GM10248 (cell line): ENCODE measurements at regions not wholly inside any gene's neighbourhood (a gene's known extent, or its start where the extent isn't known, plus 50 kb on each side); places are given as distances from the start of the nearest gene placed in this dataset.

Experiments used
- CTCF ChIA-PET: fragments of 300-600 bp; sonication (Branson Sonifier 250); formaldehyde crosslinking; extraction: SDS; loops from one replicate; lab custom pipeline; 2021; ENCODE audit warnings: antibody characterized with exemption; lab: Yijun Ruan, JAX
- POLR2A ChIA-PET: fragments of 350-650 bp; sonication (Branson Sonifier 250); formaldehyde crosslinking; extraction: SDS; loops from one replicate; lab custom pipeline; 2020; ENCODE audit warnings: antibody characterized with exemption; lab: Yijun Ruan, JAX
- DNase-seq: peaks from one replicate; pipeline ENCODE4 v3.0.0; 2012; ENCODE audit errors: extremely low spot score
- TF ChIP-seq, protein P1 (sequence below): IDR thresholded peaks from 2 replicates; pipeline ENCODE4 v1.5.1; 2012; ENCODE audit warnings: mild to moderate bottlenecking, low read depth; ENCODE audit errors: extremely low read depth, missing control alignments, control extremely low read depth

- DNase-seq, result no peak
- ChIA-PET POLR2A (no interaction called here), CTCF (interaction anchor here (2.4 kb wide), 1 partner anchor 16 kb away, joined by 6 read pairs; no protein-coding TSS in a partner anchor)
- TF ChIP-seq, protein P1, sequence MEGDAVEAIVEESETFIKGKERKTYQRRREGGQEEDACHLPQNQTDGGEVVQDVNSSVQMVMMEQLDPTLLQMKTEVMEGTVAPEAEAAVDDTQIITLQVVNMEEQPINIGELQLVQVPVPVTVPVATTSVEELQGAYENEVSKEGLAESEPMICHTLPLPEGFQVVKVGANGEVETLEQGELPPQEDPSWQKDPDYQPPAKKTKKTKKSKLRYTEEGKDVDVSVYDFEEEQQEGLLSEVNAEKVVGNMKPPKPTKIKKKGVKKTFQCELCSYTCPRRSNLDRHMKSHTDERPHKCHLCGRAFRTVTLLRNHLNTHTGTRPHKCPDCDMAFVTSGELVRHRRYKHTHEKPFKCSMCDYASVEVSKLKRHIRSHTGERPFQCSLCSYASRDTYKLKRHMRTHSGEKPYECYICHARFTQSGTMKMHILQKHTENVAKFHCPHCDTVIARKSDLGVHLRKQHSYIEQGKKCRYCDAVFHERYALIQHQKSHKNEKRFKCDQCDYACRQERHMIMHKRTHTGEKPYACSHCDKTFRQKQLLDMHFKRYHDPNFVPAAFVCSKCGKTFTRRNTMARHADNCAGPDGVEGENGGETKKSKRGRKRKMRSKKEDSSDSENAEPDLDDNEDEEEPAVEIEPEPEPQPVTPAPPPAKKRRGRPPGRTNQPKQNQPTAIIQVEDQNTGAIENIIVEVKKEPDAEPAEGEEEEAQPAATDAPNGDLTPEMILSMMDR, result no peak
Observed at GRCh38 chr21:16211339-16212303, 481.8 kb downstream of the USP25 start.

GRCh38 chr21:16213518-16213917, 483.7 kb downstream of the USP25 start:
- ChIA-PET POLR2A (no interaction called here), CTCF (interaction anchor here (1.3 kb wide), 1 partner anchor 11 kb away, joined by 3 read pairs; no protein-coding TSS in a partner anchor)
- TF ChIP-seq, protein P1, result no peak
- DNase-seq, result no peak

DNA sequence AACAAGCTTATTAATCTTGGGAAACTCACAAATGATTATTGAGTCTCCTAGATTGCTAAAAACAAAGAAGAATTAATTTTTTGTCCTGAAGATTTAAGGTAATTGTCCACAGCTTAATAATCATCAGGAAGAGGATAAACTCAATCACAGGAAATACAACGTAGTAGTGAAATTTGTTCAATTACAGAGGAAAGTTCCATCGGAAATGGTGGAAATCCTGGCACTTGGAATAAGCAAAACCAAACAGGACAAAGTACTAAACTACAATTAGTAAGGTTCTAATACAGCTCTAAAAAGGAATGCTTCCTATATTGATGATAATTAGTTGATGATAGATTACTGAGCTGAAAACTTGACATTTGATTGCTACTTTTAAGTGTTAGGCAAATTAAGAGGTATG, 485.4 kb downstream of the USP25 start:
- POLR2A ChIA-PET, result no interaction called here
- no peak for DNase-seq
- TF ChIP-seq, protein P1, result no peak
- CTCF ChIA-PET, result no interaction called here

GRCh38 chr21:16215663-16216183, 485.9 kb downstream of the USP25 start:
- TF ChIP-seq, protein P1, result no peak
- no peak for DNase-seq
- ChIA-PET CTCF (no interaction called here), POLR2A (no interaction called here)

GRCh38 chr21:16216288-16216962, 486.6 kb downstream of the USP25 start:
- DNase-seq, result no peak
- CTCF ChIA-PET, result interaction anchor here (1.1 kb wide), 1 partner anchor 20 kb away, joined by 4 read pairs; no protein-coding TSS in a partner anchor
- TF ChIP-seq, protein P1, result no peak
- POLR2A ChIA-PET, result no interaction called here
